ENCODE measurements at regions not wholly inside any gene's neighbourhood (a gene's known extent, or its start where the extent isn't known, plus 50 kb on each side); places are given as distances from the start of the nearest gene placed in this dataset.

DNA sequence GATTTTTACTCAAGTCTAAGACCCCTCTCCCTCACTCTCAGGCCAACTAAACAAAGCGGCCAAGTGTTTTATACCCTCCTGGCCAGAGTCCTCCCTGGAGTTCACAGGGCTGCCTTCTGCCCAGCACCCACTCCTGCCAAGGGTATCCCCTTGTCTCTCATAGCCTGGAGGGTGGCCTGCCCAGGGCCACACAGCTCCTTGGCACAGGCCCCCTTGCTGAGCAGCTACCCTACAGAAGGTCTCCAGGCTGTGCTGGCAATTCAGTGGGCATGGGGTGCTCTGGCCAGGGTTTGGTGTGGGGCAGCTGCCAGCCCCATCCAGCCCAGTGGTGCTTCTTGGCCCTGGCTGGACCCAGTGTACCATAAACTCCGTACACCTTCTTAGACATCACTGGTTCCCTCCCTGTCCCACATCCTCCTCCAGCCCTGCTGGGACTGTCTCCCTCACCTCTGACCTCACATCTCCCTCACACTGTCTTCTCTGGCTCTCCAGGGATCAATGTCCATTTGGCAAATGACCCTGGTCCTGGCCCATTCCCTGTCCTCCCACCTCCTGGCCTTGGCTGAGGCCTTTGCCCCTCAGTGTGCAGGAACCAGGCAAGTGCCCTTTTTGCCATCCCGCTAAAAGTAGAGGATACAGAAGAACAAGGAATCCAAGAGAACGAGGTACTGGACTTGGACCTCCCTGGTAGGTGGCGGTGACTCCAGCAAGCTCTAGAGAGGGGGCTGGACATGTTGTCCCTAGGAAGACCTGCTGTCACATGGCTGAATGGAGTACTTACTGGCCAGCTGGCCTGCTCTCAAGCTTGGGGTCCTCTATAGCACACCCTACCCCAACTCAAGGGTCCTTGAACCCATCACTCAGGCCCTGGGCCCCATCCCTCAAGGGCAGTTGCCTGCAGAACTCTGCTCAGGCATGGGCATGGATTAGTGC lies 50.0 kb upstream of the TRPM1 start:
- DNase-seq (ENCODE audit: low spot score): no peak

DNA sequence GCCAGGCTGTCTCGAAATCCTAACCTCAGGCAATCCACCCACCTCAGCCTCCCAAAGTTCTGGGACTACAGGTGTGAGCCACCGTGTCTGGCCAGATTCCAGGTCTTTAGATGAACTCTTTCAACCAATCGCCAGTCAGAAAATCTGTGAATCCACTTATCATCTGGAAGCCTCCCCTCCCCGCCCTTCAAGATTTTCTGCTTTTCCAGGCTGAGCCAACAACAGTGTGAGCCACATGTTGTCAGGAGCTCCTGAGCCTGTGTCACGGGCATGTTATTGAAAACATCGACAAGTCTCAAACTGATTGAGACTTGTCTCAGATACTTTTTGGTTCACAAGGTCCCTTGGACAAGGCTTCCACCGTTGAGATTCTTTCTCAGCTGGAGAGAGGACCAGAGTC lies 52.0 kb upstream of the TRPM1 start:
- DNase-seq (ENCODE audit: low spot score): no peak

DNA sequence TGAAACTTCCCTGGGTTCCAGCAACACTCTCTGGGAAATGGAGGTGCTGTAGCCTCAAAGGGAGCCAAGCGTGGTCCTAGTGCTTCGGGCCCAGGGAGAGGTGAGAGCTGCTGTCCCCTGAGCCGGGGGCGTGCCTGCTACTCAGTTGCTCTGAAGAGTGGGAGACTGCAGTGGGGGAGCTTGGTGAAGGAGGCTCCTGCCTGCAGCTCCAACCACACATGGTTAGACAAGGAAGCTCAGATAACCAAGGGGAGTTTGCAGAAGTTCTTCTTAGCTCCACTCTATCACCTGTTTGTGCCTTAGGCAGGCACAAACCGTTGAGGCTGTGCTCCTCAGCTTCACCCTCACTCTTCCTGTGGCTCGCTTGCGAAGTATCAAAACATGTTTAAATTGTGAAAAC lies 53.6 kb upstream of the TRPM1 start:
- DNase-seq (ENCODE audit: low spot score): no peak

DNA sequence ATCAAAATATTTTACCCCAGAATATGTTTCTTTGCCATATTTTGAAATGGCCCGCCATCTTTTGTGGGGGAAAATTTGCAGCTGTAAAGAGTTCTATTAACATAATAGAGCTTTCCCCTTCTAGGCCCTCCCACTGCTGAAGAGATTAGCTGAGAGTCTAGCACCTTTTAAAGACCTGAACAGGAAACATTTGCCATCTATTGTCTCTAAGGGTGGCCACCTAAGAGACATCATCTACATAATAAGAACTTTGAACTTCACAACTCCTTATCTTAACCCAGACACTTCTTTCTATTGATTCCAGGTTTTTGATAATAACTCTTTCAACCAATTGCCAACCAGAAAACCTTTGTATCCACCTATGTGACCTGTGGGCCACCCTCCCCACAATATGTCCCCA lies 54.7 kb upstream of the TRPM1 start:
- no peak for DNase-seq (ENCODE audit: low spot score)

DNA sequence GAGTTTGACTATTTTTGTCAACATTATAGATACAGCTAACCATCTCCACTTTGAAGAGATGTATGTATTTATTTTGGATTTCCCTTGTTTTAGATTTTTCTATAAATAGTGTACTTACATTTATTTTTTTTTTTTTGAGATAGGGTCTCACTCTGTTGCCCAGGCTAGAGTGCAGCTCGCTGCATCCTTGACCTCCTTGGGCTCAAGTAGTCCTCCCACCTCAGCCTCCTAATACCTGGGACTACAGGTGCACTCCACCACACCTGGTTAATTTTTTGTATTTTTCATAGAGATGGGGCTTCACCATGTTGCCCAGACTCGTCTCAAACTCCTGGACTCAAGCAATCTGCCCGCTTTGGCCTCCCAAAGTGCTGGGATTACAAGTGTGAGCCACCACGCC lies 55.3 kb upstream of the TRPM1 start:
- DNase-seq (ENCODE audit: low spot score): no peak

DNA sequence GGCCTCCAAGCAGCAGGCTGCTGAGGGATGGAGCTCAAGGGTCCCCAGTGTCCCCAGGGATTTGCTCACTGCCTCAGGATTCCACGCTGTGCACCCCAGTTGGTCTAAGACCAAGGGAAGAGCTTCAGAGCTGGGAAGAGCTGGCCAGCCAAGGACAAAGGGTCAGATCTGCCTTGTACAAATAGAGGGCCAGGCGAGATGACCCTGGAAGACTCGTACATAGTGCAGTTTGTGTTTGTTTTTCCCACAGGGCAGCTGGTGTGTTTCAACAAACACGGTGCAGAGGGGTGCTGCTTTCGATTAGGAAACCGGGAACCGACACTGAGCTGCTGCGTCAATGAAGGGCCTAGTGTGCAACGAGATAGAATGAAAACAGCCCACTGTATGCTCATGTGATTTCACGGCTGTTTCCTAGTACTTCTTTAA lies 56.1 kb upstream of the TRPM1 start:
- no peak for DNase-seq (ENCODE audit: low spot score)

DNA sequence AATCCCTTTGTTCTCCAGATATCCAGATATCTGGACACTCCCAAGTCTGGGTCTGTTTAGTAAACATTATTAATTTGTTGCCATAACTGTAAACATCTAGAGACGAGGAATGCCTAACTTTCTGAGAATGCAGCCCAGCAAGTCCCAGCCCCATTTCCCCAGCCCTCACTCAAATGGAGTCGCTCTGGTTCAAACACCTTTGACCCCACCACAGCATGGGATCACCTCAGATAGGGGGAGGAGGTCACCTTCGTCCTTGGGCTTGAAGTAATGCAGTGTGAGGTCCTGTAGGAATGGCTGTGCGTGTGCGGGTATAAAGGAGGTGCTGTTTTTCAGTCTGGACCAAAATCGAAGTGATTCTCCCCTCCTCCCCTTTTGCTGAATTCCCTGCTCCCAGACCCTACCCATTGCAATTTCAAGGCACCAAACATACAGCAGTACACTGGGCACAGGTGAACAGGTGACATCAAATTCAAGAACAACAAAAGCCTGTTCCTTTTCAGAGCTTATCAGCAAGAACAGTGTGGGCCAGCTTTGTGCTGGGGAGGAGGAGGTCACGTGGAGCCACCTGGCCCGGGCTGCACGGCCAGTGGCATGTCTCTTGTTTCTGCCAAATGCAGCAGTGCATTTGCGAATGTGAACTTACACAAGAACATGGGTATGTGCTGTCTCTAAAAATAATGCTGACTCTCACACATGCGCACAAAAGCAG lies 57.5 kb upstream of the TRPM1 start:
- DNase-seq (ENCODE audit: low spot score): no peak

DNA sequence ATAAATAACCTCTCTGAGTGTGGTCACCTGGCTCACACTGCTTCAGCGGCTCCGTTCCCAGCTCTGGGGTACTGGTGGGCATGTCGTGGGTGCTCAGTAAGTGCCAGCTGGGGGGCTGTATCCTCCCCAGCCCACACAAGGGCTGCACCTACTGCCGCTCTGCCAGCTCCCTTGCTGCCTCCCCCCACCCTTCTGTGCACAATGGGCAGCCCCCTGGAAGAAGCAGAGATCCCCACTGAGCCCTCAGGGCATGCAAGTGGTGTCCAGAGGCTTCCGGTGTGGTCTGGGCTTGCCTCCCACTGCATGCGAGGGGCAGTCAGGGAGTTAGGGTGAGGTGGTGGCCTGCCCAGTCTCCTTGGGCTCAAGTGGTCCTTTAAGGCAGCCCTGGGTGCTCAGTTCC lies 58.3 kb upstream of the TRPM1 start:
- DNase-seq (ENCODE audit: low spot score): no peak

DNA sequence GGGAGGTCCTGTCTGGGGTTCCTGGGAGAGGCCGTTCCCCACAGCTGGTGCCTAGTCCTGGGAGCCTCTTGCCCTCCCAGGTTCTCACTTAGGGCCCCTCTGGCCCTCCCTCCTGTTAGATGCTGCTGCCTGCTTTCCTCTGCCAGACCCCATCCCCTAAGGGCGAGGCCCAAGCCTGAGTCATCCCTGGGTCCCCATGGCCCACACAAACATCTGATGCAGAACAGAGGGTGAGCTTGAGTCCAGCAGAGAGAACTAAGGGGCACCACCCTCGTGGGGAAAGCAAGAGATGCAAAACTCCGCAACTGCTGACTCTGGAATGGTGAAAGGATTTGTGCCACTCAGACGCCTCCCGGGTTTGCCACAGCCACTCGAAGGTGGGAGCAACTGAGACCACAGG lies 58.8 kb upstream of the TRPM1 start:
- no peak for DNase-seq (ENCODE audit: low spot score)

DNA sequence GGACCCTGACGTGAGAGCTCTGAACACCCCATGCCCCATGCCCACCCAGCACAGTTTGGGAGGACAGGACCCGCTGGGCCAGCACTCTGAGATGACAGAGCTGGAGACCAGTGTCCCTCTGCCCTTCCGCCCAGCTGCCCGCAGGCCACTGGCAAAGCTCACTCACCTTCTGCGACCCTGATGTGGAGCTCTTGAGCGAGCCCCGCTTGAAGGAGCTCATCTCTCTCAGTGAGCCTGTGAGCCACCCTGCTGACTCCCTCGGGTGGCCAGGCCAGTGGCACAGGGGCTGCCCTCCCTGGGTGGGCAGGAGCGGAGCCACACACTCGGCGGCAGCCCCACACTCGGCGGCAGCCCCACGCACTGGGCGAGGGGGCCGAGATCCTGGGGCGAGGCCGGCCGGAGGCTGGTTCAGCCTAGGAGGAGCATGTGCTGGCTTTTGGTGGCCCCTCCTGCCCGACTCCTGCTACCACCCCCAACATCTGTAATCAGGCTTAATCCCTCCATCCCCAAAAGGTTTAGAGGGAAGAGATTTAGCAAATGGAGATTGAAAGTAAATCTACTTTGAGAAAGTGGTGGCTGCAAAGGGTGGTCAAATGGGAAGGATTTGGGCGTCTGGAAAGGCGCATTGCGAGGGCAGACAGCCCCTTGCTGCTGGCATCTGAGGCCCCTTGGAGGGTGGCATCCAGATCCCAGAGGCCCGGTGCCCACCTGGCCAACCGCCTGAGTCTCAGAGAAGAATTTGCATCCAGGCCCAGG lies 59.4 kb upstream of the TRPM1 start:
- no peak for DNase-seq (ENCODE audit: low spot score)

DNA sequence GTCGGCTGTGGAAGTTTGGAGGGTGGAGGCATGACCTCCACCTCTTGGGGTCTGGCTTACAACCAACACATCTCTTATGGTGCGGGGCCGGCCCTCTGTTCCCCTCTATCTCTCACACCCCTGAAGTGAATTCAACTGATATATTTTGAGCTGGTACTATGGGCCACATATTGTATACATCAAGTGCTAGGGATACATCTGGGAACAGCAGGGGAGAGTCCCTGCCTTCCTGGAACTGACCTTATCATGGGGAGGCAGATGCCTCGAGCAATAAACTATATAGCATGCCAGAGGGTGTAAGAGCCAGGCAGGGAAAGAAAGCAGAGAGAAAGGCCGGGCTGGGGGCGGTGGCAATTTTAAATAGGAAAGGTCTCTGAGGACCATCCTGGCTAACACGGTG lies 60.4 kb upstream of the TRPM1 start:
- no peak for DNase-seq (ENCODE audit: low spot score)

DNA sequence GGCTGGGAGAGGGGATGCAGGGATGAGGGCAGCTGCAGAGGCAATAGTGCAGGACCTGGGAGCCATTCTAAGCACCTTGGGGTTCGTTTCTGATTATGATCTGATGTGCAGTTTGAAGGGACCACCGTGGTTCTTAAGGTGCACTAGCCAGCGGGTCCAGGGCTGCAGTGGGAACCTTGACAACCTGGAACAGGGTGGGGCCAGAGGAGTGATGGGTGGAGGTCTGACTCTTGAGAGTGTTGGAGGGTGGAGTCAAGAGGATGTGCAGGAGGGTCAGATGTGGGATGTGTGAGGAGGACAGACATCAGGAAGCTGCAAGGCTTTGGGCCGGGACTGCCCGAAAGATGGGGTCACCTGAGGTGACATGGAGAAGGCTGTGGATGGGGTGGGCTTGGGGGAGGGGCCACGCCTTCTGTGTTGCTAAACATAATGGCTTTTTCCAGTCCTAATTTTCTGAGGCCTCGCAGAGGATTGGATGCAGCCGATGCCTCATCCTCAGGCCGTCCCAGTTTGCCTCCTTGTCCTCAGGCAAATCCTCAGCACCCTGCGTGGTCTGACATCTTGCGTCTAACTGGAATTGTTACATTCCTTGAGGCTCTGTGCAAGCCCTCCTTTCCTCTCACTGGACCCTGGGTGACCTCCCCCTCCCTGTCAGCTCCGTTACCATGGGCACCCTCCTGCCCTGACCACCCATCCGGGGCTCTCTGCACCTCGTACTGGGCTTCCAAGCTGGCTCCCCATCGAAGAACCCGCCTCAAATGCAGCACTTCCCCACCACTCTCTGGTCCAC lies 61.4 kb upstream of the TRPM1 start:
- DNase-seq (ENCODE audit: low spot score): no peak

DNA sequence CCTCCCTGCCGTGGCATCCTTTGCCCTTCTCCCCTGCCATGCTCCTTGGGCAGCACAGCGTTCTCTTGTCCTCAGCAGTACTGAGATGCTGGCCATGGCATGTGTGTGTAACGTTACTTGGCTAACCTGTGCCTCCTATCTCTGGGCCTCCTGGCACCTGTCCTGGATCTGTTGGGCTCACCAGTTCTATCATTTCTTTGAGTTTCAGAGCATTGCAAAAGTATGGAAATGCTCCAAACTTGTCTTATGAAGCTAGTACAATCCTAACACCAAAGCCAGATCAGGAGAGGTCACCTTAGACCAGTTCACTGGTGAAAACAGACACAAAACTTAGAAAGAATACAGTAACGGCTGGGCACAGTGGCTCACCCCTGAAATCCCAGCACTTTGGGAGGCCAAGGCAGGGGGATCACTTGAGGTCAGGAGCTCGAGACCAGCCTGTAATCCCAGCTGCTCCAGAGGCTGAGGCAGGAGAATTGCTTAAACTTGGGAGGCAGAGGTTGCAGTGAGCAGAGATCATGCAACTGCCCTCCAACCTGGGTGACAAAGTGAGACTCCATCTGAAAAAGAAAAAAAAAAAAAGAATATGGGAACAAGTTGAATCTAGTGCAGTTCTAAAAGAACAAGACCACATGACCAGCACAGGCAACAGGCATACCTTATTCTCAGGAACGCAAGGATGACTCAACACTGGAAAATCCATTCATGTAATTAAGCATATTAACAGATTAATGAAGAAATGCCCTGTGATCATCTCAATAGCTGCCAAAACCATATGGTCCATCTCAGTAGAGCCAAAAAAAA lies 62.4 kb upstream of the TRPM1 start:
- no peak for DNase-seq (ENCODE audit: low spot score)

DNA sequence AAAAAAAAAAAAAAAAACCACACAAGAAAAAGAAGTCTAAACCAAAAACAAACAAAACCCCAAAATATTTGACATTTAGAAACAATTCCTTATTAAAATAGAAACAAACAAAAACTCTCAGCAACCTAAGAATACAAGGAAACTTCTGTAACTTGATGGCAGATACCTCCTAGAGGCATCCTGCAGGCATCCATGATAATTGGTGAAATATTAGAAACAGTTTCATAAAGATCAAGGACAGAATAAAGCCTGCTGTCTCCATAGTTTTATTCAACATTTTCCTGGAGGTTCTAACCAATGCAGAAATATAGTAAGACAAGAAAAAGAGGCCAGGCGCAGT lies 63.0 kb upstream of the TRPM1 start:
- no peak for DNase-seq (ENCODE audit: low spot score)

DNA sequence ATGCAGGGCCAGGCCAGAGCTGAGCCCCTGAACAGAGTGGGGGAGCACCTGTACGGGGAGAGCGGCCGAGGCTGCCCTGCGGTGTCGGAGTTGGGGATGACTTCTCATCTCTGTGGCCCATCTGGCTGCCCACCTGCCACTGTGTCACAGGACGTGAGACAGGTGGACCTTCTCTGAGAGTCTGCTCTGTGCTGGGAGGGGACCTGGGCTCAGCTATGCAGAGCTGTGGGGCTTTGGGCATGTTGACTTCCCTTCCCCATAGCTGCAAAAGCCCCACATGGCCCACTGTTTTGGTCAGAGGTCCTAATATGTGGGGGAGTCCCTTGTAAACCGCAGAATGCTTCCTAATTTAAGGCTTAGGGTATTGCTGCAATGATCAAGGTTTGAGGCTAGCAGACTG lies 68.0 kb upstream of the TRPM1 start:
- DNase-seq (ENCODE audit: low spot score): no peak

DNA sequence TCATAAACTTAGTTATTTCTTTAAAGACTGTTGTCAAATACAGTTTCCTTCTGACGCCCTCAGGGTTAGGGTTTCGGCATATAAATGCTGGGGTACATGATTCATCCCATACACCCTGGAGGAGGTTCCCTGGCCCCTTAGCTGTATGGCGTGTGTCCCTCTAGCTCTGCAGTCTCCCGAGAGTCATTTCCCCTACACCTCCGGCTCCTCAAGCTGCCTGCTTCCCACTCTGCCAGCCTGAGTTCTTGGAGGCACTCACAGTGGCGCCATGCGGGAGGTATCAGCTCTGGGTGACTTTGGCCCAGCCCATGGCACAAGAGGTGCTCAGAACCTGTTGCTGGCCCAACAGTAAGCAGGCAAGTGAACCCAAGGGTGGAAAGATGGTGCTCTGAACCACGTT lies 70.2 kb upstream of the TRPM1 start:
- no peak for DNase-seq (ENCODE audit: low spot score)

DNA sequence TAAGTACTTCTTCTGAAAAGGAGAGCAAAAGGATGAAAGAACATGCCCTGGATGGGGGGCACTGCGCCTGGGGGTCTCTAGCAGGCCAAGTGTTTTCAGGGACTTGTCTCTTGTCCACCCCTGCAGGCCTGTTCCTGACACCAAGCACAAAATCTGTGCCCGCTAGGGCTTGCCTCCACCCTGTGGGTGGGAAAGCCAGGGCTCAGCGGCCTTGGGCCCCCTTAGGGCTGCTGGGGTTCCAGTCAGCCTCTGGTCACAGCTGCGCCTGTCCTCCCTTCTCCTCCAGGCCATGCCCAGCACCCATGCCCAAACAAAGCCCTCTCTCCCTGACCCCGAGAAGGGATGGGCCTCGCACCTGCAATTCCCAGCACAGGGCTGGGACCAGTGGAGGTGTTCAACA lies 71.1 kb upstream of the TRPM1 start:
- DNase-seq (ENCODE audit: low spot score): no peak

DNA sequence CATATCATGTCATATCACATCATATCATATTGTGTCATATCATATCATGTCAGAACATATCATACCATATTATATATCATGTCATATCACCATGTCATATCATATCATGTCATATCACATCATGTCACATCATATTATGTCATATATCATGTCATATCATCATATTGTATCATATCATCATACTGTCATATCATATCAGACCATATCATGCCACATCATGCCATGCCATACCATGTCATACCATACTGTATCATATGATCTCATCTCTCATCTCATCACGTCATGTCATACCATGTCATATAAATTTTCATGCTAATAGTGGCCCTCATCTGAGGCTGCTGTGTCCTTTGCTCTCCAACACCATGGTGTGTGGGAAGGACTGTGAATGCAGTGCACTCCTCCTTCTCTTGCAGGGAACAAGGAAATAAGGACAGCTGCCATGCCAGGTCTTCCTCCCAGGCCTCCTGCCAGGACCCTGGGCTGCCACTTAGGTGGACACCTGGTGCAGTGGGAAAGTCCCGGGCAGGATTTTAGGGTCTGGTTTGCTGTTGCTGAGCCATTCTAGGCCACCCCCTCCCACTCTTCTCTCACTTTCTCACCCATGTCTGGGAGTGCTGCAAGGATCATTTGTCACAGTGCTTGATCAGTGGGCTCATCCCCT lies 72.4 kb upstream of the TRPM1 start:
- DNase-seq (ENCODE audit: low spot score): no peak

DNA sequence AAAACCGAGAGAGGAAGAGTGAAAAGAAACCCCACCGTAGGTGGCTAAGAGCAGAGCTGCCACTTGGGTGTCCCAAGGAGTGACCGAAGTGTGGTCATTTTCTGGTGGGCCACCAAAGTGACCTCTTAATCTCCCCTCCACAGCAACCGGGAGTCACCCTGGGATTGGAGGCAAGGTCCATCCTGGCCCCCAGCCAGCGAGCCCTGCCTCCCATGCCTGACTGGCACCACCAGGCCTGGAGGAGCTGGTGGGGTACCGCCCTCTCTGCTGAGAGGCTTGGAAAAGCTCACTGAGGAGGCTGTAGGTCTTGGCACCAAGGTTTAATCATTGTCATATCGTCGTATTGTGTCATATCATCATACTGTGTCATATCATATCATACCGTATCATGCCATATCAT lies 74.0 kb upstream of the TRPM1 start:
- DNase-seq (ENCODE audit: low spot score): no peak

DNA sequence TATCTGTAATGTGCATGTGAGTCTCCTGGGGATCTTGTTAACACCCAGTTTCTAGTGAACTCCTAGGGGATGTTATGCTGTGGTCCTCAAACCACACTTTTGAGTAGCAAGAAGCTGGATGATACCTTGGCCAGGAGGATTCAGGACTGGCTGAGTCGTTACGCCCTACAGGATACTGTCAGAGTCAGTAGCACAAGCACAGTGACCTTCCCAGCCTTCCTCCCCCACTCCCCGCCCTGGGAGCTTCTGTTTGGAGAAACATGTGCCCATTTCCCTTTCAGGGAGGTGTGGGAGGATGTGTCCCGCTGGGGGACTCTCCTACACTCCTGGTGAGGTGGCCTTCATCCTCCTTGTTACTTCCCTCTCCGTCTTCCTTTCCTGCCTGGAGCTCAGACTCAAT lies 76.4 kb upstream of the TRPM1 start:
- DNase-seq (ENCODE audit: low spot score): no peak

DNA sequence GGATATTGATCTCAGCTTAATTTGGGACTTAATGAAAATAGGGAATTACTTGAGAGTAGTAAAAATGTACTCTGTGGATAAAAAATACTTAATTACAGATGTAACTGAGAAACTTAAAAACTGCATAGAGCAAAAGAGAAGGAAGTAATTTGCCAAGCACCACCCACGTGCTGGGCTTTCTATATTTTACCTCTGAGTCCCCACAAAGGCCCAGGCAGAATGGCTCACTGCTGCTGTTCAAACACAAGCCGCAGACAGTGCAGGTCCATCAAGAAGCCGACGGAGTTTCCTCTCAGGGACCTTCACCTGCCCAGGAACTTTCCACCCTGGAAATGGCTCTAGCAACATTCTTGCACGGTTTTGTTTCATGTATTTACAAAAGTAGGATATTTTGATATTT lies 77.2 kb upstream of the TRPM1 start:
- DNase-seq (ENCODE audit: low spot score): no peak

Data from globus pallidus (tissue), 1 donor.